ENCODE measurements at regions not wholly inside any gene's neighbourhood (a gene's known extent, or its start where the extent isn't known, plus 50 kb on each side); places are given as distances from the start of the nearest gene placed in this dataset.

DNA sequence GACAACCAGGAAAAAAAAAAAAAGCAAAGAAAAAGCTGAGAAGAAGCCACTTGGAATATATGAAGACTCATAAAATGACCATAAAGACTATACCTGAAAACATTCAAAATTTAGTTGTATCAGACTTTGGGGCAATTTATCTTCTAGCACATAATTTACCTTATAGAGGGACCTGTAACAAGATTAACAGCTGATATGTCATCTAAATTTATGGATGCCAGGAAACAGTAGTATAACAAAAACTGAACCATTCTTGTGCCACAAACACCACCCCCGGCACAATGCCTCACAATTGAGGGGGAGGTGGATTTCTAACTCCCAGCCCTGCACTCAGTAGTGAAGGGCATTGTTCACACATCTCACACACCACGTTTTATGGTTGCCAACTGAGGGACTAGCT lies 1352.0 kb downstream of the BRINP3 start:
- TF ChIP-seq, protein P1, sequence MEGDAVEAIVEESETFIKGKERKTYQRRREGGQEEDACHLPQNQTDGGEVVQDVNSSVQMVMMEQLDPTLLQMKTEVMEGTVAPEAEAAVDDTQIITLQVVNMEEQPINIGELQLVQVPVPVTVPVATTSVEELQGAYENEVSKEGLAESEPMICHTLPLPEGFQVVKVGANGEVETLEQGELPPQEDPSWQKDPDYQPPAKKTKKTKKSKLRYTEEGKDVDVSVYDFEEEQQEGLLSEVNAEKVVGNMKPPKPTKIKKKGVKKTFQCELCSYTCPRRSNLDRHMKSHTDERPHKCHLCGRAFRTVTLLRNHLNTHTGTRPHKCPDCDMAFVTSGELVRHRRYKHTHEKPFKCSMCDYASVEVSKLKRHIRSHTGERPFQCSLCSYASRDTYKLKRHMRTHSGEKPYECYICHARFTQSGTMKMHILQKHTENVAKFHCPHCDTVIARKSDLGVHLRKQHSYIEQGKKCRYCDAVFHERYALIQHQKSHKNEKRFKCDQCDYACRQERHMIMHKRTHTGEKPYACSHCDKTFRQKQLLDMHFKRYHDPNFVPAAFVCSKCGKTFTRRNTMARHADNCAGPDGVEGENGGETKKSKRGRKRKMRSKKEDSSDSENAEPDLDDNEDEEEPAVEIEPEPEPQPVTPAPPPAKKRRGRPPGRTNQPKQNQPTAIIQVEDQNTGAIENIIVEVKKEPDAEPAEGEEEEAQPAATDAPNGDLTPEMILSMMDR (IDR thresholded peaks at IDR 0.05 in 8 of 11, conservative IDR thresholded peaks at IDR 0.05 in 3 of 11) = no peak
- TF ChIP-seq POLR2A (IDR thresholded peaks at IDR 0.05) = no peak
- TF ChIP-seq POLR2AphosphoS5 (IDR thresholded peaks at IDR 0.05) = no peak
